GM06990 (cell line): ENCODE measurements at regions not wholly inside any gene's neighbourhood (a gene's known extent, or its start where the extent isn't known, plus 50 kb on each side); places are given as distances from the start of the nearest gene placed in this dataset.

Experiments
- DNase-seq: peaks from one replicate; pipeline ENCODE4 v3.0.0-alpha.2; 2011; ENCODE audit not compliant: insufficient read length; ENCODE audit errors: extremely low read depth
- H3K27me3 ChIP-seq: replicated peaks from 2 replicates; pipeline ENCODE4 v1.6.0; 2011; ENCODE audit warnings: low read length; ENCODE audit not compliant: control insufficient read depth, insufficient read depth
- H3K36me3 ChIP-seq: 2 replicates; pipeline ENCODE4 v1.5.1; 2011; ENCODE audit warnings: low read length; ENCODE audit not compliant: control insufficient read depth, insufficient read depth
- H3K4me3 ChIP-seq: replicated peaks from 2 replicates; pipeline ENCODE4 v1.5.1; 2011; ENCODE audit warnings: low read depth, mild to moderate bottlenecking, control low read depth, low read length
- TF ChIP-seq, protein P1 (sequence below): IDR thresholded peaks from 2 replicates; pipeline ENCODE4 v1.5.1; 2011; ENCODE audit warnings: low read length, control low read depth, mild to moderate bottlenecking, inconsistent platforms; ENCODE audit not compliant: insufficient read depth, poor library complexity, severe bottlenecking

DNA sequence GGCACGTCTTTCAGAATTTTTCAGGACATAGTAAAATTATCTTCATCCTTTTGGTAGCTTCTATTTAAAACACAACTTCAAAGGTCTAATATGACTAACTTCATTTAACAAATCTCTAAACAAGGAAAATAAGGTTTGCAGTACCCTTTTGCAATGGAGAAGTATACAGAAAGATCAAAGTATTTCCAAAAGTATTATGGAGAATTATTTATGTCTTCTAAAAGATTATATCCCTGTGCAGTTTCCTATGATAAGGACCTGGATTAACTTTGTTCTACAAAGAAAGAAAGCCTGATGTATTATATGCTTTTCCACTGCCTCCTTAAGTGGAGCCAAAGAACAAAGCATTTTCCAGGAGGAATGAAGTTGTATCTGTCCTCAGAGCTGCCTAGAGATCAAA lies 353.0 kb upstream of the RUNX1 start:
- TF ChIP-seq, protein P1, sequence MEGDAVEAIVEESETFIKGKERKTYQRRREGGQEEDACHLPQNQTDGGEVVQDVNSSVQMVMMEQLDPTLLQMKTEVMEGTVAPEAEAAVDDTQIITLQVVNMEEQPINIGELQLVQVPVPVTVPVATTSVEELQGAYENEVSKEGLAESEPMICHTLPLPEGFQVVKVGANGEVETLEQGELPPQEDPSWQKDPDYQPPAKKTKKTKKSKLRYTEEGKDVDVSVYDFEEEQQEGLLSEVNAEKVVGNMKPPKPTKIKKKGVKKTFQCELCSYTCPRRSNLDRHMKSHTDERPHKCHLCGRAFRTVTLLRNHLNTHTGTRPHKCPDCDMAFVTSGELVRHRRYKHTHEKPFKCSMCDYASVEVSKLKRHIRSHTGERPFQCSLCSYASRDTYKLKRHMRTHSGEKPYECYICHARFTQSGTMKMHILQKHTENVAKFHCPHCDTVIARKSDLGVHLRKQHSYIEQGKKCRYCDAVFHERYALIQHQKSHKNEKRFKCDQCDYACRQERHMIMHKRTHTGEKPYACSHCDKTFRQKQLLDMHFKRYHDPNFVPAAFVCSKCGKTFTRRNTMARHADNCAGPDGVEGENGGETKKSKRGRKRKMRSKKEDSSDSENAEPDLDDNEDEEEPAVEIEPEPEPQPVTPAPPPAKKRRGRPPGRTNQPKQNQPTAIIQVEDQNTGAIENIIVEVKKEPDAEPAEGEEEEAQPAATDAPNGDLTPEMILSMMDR: no peak
- Histone ChIP-seq H3K27me3 (peaks cover 4% of the 10 kb centered on the region), H3K4me3 (no peak overlapping the region), H3K36me3 (no peaks in the 10 kb centered on the region)
- DNase-seq: no peak

DNA sequence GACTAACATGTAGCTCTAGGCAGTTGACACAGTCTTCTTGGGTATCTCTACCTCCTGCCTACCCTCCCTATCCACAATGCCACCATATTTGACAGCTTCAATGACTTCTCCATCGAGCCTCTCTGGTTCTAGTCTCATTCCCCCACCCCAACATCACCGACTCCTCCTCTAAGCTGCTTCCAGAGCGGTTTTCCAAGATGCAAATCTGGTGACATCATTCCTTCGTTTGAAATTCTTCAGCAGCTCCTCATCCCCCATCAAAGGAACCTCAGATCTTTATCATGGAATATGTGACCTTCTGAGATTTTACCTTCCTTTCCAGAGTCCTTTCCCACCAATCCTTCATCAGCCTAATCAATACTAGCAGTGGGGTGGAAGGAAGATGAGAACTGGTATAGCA lies 352.4 kb upstream of the RUNX1 start:
- no peak overlapping the region for H3K4me3 ChIP-seq
- DNase-seq: no peak
- TF ChIP-seq, protein P1: no peak
- H3K27me3 ChIP-seq: peaks cover 2% of the 10 kb centered on the region
- H3K36me3 ChIP-seq: no peaks in the 10 kb centered on the region

DNA sequence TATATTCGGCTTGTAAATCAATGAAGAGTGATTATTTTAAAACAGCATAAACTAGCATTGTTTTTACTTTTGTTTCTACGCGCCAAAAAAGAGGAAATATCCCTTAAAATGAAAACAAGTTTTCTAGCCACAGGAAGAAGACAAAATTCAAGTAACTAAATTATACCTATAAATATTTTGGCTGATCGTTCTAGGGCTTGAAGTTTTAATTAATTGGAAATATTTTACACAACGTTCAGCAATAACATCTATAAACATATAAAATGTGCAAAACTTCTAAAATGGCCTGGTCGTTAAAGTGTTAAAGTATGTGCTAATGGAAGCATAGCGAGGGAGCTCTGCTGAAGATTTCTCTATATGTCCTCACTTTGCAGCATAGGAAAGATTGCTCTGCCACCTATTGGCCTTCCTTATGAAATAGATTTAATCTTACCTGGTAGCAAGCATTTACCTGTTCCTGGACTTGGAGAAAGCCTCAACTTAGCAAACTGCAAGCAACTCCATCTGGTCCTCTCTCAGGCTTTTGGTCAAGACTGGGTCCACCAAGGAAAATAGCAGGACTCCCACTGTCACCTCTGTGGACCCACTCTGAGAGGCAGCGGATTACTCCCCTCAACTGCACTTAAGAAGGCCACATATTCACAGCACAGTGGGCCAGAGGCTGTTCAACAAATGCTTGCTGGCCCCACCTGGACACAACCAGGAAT lies 351.3 kb upstream of the RUNX1 start:
- TF ChIP-seq, protein P1: peak; percentile 49

DNA sequence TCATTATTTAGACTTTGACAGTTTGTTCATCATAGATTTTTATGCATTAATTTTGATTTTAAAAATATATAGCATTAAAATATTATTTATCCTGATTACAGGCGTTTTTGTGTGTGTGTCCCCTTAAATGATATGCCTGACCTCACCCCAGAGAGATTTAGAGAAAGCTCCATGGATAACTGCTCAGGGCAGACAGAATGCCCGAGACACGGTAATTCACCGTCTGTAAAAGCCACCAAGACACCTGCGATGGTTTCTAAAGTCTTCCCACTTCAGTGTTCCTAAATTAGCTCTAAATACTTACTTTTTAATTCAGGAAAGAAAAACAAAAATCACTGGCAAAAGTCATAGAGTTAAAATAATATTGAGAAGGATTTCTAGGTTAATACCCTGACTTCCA lies 350.6 kb upstream of the RUNX1 start:
- no peaks in the 10 kb centered on the region for H3K36me3 ChIP-seq
- no peak overlapping the region for H3K4me3 ChIP-seq
- no peak for DNase-seq
- TF ChIP-seq, protein P1: no peak
- no peaks in the 10 kb centered on the region; the same call in none of the 2 replicates for H3K27me3 ChIP-seq

More for the DNA sequence above, 351.3 kb upstream of the RUNX1 start:
- Histone ChIP-seq H3K36me3 (no peaks in the 10 kb centered on the region), H3K4me3 (no peak overlapping the region), H3K27me3 (no peaks in the 10 kb centered on the region; the same call in none of the 2 replicates)
- DNase-seq: peak; percentile 50

DNA sequence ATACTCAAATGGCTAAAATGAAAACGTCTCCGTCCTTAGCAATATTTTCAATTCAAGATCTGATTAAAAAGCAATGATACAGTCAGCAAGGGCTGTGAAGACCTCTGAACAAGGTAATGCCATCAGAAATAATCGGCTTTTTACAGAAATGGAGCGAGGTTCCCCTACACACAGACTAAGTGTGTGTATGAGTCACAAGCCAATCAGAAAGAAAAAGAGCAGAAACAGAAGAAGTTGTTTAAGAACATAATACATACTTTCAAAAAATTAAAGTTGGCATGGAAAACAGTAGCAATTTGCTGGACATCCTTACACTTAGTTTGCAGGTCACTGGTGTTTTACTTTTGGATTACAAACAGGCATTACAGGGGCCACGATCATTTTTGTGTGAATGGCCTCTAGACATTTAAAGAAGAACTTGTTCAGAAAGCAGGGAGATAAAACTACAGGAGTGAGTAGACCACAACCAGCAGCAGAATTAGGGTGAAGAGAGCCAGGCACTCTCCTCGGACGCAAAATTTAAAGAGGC lies 350.0 kb upstream of the RUNX1 start:
- DNase-seq: no peak
- Histone ChIP-seq H3K27me3 (no peaks in the 10 kb centered on the region; the same call in none of the 2 replicates), H3K4me3 (no peak overlapping the region), H3K36me3 (no peaks in the 10 kb centered on the region)
- TF ChIP-seq, protein P1: no peak
